ENCODE measurements at regions not wholly inside any gene's neighbourhood (a gene's known extent, or its start where the extent isn't known, plus 50 kb on each side); places are given as distances from the start of the nearest gene placed in this dataset.
"Not testable (repeated sequence)": the region's sequence is repeated elsewhere in the genome, so short reads cannot be mapped to it uniquely, and the experiment has no call there.

DNA sequence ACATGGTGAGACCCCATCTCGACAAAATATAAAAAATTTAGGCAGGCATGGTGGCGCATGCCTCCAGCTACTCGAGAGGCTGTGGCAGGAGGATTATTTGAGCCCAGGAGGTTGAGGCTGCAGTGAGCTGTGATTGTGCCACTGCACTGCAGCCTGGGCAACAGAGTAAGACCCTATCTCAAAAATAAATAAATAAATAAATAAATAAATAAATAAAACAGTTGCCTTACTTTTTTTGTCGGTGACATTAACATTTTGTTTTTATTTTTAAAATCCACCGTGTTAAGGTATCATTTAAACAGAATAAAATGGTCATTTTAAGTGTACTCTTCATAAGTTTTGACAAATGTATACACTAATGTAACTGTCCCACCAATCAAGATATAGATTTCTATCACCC, 57.0 kb downstream of the RASL11A start:
- no peaks in the 10 kb centered on the region for H3K36me3 ChIP-seq
- H3K9me3 ChIP-seq, result no peaks in the 10 kb centered on the region
- DNase-seq, result no peak
- H3K27me3 ChIP-seq, result peaks cover 2% of the 10 kb centered on the region; the same call in 1 of the 2 replicates
- H3K4me3 ChIP-seq, result no peak overlapping the region

DNA sequence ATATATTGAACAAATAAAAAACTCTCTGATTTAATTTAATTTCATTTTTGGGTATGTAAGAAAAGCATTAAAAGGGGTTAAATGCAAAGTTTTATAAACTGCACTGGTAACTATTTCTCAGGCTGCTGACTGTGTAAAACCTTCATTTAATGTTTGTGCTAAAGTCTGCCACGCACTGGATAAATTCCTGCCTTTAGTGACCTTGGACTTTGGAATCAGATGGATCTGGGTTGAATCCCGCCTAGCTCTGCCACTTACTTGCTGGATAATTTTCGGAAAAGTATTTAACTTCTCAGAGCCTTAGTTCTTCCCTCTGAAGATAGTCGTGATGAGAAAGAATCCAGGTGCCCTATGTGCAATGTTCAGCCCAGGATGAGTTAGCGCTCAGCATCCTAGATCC, 58.6 kb downstream of the RASL11A start:
- no peak overlapping the region for H3K4me3 ChIP-seq
- DNase-seq, result no peak
- peaks cover 4% of the 10 kb centered on the region; the same call in 1 of the 2 replicates for H3K27me3 ChIP-seq
- H3K9me3 ChIP-seq, result no peaks in the 10 kb centered on the region
- H3K36me3 ChIP-seq, result no peaks in the 10 kb centered on the region

DNA sequence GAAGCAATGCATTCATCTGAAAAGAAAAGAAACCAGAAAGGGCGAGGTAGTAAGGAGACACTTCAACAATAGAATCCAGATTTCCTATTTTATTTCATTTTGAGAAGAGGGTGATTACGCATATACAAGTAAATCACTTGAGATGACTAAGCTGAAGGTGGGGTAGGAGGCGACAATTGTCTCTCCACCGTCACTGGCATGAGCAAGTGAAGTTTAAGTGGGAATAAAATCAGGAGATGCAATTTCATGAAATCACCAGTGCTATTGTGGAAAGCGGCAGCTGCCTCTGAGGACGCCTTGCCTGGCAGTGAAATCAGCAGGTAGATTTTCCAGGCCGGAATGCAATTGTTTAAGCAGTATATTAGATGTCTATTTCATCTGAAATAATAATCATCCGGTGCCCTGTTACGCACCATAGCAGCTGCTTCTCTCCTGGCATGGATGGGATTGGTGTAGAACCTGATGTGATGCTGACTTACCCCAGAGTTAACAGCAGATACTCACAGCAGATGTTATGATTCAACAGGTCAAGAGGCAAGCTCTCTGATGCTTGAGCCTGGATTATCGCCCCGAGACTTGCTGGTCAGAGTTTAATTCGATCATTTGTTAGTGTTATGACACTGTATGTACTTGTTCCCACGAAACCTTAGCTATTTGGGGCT, 64.3 kb downstream of the RASL11A start:
- no peak overlapping the region for H3K4me3 ChIP-seq
- peak; percentile 39 for DNase-seq
- H3K9me3 ChIP-seq, result no peaks in the 10 kb centered on the region
- no peaks in the 10 kb centered on the region for H3K36me3 ChIP-seq
- H3K27me3 ChIP-seq, result 0 out of 2 replicates have a peak, but pooled peaks cover 4% of the 10 kb centered on the region

DNA sequence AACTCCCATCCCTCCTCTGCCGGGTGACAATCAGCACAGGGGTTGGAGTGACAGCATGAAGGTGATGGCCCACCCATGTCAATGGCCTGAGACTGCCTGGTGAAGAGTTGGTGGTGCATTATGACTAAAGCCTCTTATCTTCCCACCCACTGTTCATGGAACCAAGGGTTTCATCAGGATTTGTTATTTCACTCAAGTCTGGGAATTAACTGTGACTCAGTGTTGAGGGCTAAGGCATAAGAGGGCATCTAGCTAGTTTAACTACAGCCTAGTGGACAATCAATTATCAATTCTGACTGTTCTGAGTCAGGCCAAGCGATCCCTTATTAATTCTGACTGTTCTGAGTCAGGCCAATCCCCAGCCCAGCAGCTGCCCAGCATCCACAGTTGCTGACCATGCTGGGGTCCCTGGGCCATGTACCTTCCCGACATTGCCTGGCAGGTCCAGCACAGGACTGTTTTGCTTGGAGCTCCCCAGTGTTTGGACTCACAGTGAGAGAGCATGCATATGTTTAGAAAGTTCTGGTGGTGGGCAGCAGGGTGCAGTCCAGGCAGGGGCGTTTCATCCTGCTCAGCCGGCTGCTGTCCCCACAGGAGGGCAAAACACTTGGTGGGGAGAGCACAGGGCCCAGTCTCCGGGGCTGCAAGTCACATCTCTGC, 65.5 kb downstream of the RASL11A start:
- Histone ChIP-seq H3K36me3 (no peaks in the 10 kb centered on the region), H3K27me3 (0 out of 2 replicates have a peak, but pooled peaks cover 4% of the 10 kb centered on the region), H3K9me3 (no peaks in the 10 kb centered on the region), H3K4me3 (no peak overlapping the region)
- DNase-seq, result no peak

DNA sequence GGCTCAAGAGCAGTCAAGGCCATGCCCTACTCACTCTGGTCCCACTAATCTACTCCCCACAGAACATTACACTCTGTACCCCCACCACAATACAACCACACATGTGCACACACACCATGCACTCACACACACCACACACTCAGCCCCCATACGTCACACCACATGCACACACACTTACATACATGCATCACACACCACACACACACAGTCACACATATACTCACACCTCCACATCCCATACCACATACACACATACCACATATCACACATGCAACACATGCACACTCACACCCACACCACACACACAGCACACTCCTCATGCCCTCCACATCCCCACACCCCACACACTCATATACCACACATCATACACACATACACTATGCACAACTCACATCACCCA, 67.6 kb downstream of the RASL11A start:
- no peak overlapping the region for H3K4me3 ChIP-seq
- no peaks in the 10 kb centered on the region for H3K9me3 ChIP-seq
- no peaks in the 10 kb centered on the region for H3K36me3 ChIP-seq
- H3K27me3 ChIP-seq, result no peaks in the 10 kb centered on the region
- DNase-seq, result no peak

DNA sequence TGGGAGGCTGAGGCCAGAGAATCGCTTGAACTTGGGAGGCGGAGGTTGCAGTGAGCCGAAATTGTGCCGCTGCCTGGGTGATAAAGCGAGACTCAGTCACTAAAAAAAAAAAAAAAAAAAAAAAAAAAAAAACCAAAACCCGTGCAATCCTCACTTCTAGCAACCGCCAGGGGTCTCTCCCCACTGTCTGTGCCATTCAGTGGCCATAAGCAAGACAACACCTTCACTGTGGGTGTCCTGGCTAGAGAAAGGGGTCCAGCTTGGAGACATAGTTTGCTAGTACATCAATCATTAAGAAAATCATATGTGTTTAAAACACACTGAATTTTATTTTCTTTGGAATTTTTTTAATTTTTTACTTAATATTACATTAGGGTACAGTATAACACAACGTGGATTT, 68.2 kb downstream of the RASL11A start:
- no peak overlapping the region for H3K4me3 ChIP-seq
- DNase-seq, result no peak
- no peaks in the 10 kb centered on the region for H3K27me3 ChIP-seq
- no peaks in the 10 kb centered on the region for H3K9me3 ChIP-seq
- H3K36me3 ChIP-seq, result no peaks in the 10 kb centered on the region

DNA sequence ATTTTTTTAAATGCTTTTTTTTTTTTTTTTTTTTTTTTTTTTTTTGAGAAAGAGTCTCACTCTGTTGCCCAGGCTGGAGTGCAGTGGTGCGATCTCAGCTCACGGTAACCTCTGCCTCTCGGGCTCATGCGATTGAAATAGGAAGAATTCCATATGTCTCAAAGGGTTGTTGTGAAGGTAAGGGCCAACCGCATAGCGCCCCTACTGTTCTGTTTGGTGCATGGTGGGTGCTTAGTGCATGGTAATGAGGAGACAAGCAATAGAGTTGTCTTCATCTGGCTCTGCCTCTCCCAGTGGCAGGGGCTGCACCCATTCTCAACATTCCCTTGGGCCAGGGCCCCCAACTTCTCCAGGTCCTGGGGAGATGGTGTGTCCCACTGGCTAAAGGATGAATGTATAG, 68.7 kb downstream of the RASL11A start:
- Histone ChIP-seq H3K4me3 (no peak overlapping the region), H3K36me3 (no peaks in the 10 kb centered on the region), H3K27me3 (no peaks in the 10 kb centered on the region), H3K9me3 (no peaks in the 10 kb centered on the region)
- DNase-seq, result peak; percentile 54

DNA sequence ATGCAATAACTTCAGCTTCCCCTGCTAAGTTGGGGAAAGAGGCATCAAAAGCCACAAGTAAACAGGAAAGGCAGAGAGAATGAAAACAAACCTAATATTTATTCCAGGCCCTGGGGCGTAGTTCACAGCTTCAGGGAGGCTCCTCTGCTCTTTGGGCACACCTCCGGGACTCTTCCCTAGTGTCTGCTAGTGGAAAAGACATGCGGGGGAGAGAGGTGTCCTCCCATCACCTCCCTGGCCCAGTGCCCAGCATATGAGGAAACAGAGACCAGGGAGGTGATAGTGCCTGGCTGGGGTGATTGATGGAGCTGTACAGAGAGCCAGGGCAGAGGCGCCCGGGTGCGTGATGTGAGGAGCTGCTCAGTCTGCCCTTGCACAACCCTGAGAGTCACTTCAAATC, 71.0 kb downstream of the RASL11A start:
- no peak for DNase-seq
- Histone ChIP-seq H3K9me3 (no peaks in the 10 kb centered on the region), H3K36me3 (no peaks in the 10 kb centered on the region), H3K27me3 (no peaks in the 10 kb centered on the region), H3K4me3 (no peak overlapping the region)

DNA sequence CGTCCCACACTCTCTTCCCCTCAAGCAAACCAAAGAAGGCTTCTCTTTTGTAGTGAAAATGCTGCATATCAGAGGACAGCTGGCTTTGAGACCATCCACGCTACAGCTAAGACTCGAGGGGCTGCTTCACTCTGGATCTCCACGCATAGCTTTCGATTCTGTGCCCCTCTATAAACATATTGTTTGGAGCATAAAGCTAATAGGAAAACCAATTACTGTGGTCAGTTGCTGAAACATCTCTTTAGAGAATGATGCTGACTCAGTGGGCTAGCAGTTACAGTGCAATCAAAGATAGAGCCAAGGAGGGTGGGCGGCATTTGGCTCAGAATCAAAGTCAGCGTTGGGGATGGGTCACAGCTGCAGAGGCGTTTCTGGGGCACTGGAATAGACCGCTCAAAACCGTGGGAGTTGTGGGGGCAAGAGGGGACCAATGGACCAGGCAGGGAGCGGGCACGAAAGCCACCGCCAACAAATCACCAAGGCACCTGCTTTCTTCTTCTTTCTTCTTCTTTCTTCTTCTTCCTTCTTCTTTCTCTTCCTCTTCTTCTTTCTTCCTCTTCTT, 76.7 kb downstream of the RASL11A start:
- no peaks in the 10 kb centered on the region for H3K9me3 ChIP-seq
- H3K4me3 ChIP-seq, result no peak overlapping the region
- DNase-seq, result no peak

DNA sequence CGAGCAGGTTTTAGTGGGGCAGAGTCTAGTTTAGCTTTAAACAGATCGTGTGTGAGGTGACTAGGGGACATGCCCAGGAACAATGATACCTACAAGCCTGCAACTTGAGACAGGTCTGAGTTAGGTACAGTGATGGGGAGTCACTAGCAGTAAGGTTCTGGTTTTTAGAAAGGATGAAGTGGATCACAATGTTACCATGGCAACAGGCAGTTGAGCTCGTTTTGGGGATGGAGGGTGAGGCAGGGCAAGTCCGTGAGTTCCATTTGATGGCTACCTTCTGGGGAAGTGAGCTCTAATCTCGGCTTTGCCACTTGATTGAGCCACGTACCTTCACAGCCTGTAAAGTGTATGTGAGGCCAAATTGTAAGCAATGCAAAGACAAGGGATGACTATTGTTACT, 76.0 kb upstream of the GTF3A start:
- H3K9me3 ChIP-seq, result no peaks in the 10 kb centered on the region
- DNase-seq, result no peak
- H3K27me3 ChIP-seq, result no peaks in the 10 kb centered on the region
- no peak overlapping the region for H3K4me3 ChIP-seq
- H3K36me3 ChIP-seq, result no peaks in the 10 kb centered on the region

More for the DNA sequence above, 76.7 kb downstream of the RASL11A start:
- Histone ChIP-seq H3K36me3 (no peaks in the 10 kb centered on the region), H3K27me3 (no peaks in the 10 kb centered on the region)

DNA sequence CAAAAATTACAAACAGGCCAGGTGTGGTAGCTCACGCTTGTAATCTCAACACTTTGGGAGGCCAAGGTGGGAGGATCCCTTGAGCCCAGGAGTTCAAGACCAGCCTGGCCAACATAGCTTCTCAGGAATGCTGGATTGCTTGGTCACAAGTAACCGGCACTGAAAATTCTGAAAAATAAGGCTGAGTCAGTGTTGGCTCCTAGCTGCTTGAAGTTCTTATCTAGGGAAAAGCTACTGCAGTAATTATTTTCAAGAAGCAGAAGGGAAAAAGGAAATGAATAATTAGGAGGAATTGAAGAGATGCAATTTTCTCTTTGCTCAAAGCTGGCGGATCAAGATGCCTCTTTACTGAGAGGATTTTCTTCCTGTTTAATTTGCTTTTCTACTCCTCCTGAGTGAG, 75.0 kb upstream of the GTF3A start:
- no peaks in the 10 kb centered on the region for H3K36me3 ChIP-seq
- no peaks in the 10 kb centered on the region for H3K9me3 ChIP-seq
- H3K4me3 ChIP-seq, result no peak overlapping the region
- no peaks in the 10 kb centered on the region for H3K27me3 ChIP-seq
- DNase-seq, result no peak

DNA sequence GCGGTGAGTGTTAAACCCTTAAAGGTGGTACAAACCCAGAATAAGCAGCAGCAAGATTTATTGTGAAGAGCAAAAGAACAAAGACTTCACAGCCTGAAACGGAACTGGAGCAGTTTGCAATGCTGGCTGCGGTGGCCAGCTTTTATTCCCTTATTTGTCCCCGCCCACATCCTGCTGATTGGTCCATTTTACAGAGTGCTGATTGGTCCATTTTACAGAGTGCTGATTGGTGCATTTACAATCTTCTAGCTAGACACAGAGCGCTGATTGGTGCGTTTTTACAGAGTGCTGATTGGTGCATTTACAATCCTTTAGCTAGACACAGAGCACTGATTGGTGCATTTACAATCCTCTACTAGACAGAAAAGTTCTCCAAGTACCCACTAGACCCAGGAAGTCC, 73.6 kb upstream of the GTF3A start:
- not testable (repeated sequence) for H3K9me3 ChIP-seq, H3K4me3 ChIP-seq, H3K36me3 ChIP-seq, H3K27me3 ChIP-seq, DNase-seq

DNA sequence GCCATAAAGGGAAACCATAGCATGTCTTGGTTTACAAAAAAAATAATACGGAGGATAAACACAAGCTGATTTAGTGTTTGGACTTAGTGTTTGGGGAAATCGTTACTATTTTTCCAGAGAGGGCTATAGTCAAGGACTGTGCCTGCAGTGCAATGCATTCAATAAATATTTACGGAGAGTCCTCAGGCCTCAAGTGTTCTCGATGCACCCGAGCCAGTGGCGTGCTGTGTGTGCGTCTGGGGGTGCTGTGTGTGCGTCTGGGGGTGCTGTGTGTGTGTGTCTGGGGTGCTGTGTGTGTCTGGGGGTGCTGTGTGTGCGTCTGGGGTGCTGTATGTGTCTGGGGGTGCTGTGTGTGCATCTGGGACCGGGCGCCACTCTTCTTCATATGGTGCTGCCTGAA, 71.7 kb upstream of the GTF3A start:
- Histone ChIP-seq H3K4me3 (no peak overlapping the region), H3K27me3 (no peaks in the 10 kb centered on the region), H3K36me3 (no peaks in the 10 kb centered on the region), H3K9me3 (no peaks in the 10 kb centered on the region)
- no peak for DNase-seq

DNA sequence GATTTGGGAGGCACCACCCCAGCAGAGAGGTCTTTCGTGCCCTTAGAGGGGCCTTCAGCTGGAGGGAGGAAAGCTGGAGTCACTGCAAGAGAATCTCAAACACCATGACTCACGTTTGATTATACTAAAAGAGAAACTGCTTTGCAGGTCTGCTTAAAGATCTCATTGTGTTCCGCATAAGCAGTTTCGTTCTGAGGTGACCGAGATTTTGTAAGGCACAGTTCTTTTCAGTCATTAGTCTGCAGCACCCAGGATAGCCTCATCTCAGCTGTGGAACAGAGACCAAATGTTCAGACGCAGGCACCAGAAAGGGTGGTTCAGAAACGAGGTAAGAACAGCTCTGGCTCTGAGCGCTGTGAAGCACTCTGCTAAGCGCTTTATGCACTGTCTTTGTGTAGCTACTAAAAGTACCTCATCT, 71.2 kb upstream of the GTF3A start:
- no peak for DNase-seq
- H3K36me3 ChIP-seq, result no peaks in the 10 kb centered on the region
- no peak overlapping the region for H3K4me3 ChIP-seq
- H3K9me3 ChIP-seq, result no peaks in the 10 kb centered on the region
- H3K27me3 ChIP-seq, result no peaks in the 10 kb centered on the region

DNA sequence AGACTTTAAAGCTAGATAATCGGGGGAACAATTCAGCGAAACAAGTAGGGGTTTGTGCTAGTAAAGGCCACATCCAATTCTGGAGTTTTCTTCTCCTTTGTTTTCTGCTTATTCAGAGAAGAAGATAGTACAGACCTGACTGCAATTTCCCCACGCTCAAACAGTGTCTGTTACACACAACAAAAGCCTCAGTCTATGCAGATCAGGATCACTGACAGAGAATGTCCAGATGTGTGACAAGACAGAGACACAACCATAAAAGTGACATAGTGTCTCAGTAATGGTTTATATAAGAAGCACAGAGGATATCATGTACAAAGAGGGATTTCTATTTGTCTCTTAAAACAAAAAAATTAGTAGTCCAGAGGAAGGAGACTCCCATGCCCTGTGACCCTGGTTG, 70.7 kb upstream of the GTF3A start:
- Histone ChIP-seq H3K36me3 (no peaks in the 10 kb centered on the region), H3K27me3 (no peaks in the 10 kb centered on the region), H3K4me3 (no peak overlapping the region), H3K9me3 (no peaks in the 10 kb centered on the region)
- DNase-seq, result no peak

DNA sequence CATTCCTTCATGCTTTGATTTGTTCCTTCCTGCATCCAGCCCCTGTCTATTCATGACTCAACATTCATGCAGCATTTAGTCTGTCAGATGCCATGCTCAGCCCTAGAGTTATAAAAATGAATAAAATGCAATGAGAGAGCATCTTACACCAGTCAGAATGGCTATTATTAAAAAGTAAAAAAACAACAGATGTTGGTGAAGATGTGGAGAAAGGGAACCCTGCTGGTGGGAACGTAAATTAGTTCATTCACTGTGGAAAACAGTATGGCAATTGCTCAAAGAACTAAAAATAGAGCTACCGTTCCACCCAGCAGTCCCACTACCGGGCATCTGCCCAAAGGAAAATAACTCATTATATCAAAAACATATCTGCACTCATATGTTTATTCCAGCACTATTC, 70.0 kb upstream of the GTF3A start:
- Histone ChIP-seq H3K4me3 (no peak overlapping the region), H3K9me3 (no peaks in the 10 kb centered on the region), H3K36me3 (no peaks in the 10 kb centered on the region), H3K27me3 (no peaks in the 10 kb centered on the region)
- no peak for DNase-seq

DNA sequence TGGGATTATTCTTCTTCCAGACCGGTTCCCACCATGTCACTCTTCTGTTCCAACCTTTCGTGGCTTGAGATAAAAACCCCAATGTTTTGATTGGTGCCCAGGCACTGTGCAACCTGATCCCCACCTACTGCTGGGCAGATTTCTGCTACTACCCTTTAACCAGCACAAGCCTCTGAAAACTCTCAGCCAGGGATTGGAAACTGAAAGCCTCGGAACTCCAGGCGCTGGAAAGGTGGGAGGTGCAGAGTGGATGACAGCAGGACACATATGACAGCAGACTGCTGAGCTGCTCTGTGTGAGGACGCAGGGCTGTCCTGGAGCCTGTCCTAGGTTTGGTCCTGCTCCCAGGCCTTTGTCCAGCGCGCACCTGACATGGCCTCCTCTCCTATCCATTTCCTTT, 68.5 kb upstream of the GTF3A start:
- no peaks in the 10 kb centered on the region for H3K27me3 ChIP-seq
- H3K4me3 ChIP-seq, result no peak overlapping the region
- no peak for DNase-seq
- no peaks in the 10 kb centered on the region for H3K9me3 ChIP-seq
- no peaks in the 10 kb centered on the region for H3K36me3 ChIP-seq

DNA sequence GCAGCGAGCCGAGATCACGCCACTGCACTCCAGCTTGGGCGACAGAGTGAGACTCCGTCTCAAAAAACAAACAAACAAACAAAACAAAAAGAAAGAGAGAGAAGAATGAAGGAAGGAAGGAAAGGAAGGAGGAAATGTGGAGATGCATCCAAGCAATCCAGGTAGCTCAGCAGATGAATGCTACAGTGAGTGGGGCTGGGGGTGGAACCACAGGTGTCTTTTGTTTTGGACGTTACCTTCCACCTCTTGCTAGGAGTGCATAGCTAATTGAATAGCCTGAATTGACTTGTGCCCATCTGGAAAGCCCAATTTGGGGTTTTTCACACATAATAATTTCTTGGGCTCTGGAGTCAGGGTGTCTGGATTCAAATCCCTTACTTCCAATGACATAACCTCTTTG, 66.0 kb upstream of the GTF3A start:
- Histone ChIP-seq H3K4me3 (no peak overlapping the region), H3K36me3 (no peaks in the 10 kb centered on the region), H3K27me3 (no peaks in the 10 kb centered on the region), H3K9me3 (no peaks in the 10 kb centered on the region)
- no peak for DNase-seq
